ENCODE measurements at regions not wholly inside any gene's neighbourhood (a gene's known extent, or its start where the extent isn't known, plus 50 kb on each side); places are given as distances from the start of the nearest gene placed in this dataset.

GRCh38 chr2:16208241-16208797 is 268.0 kb downstream of the MYCN start:
- Histone ChIP-seq H3K9me3 (no peaks in the 10 kb centered on the region), H2AFZ (ENCODE audit: low read depth) (no peak overlapping the region), H3K9me2 (no peaks in the 10 kb centered on the region), H3K9ac (no peak overlapping the region), H4K20me1 (ENCODE audit: insufficient read depth) (no peaks in the 10 kb centered on the region), H3K27ac (ENCODE audit: low read depth in 2 of 2, low read length in 1 of 2) (no peak overlapping the region), H3K4me2 (no peak overlapping the region), H3K4me1 (ENCODE audit: control insufficient read depth in 1 of 2, insufficient read depth in 2 of 2, low read depth in 1 of 2, low read length in 1 of 2) (no peaks in the 10 kb centered on the region), H3K79me2 (ENCODE audit: insufficient read depth) (no peaks in the 10 kb centered on the region), H3F3A (replicated peaks; ENCODE audit: insufficient read depth) (no peaks in the 10 kb centered on the region), H3K27me3 (ENCODE audit: insufficient read depth) (no peaks in the 10 kb centered on the region), H3K4me3 (ENCODE audit: low read depth in 2 of 2, low read length in 1 of 2) (no peak overlapping the region), H3K36me3 (replicated peaks in 1 of 2; ENCODE audit: control insufficient read depth in 1 of 2, insufficient read depth in 2 of 2, low read length in 1 of 2) (no peaks in the 10 kb centered on the region)
- ChIA-PET POLR2A (no interaction called here), CTCF (interaction anchor here (0.7 to 1.1 kb wide), 2 partner anchors 10 to 11 kb away, joined by 3 read pairs; no protein-coding TSS in a partner anchor)
- TF ChIP-seq REST (IDR thresholded peaks at IDR 0.05; ENCODE audit: low read depth, low read length) (no peak), YY1 (IDR thresholded peaks at IDR 0.05; ENCODE audit: low read depth) (no peak)
- 9% methylated on average over 6 of the region's 6 CpGs for WGBS (ENCODE audit: low lambda C conversion rate)
- DNase-seq = no peak

- H3K4me2 ChIP-seq = no peak overlapping the region
- H3K4me1 ChIP-seq (ENCODE audit: control insufficient read depth in 1 of 2, insufficient read depth in 2 of 2, low read depth in 1 of 2, low read length in 1 of 2) = peaks cover 0 to under 1% of the 10 kb centered on the region in 2 experiments; a peak in 1 of 4 replicates
- H3K9me2 ChIP-seq = no peaks in the 10 kb centered on the region
- DNase-seq = no peak
- H3K79me2 ChIP-seq (ENCODE audit: insufficient read depth) = no peaks in the 10 kb centered on the region
- no peak for TF ChIP-seq PBX3 (IDR thresholded peaks at IDR 0.05)
- no peak for TF ChIP-seq MAX (IDR thresholded peaks at IDR 0.05; ENCODE audit: low read depth)
- TF ChIP-seq EP300 (IDR thresholded peaks at IDR 0.05; ENCODE audit: borderline replicate concordance in 1 of 2, low read depth in 1 of 2, low read length in 1 of 2) = no peak
- no peak for TF ChIP-seq EZH2phosphoT487 (IDR thresholded peaks at IDR 0.05; ENCODE audit: borderline replicate concordance, low read depth)
- TF ChIP-seq FOXM1 (IDR thresholded peaks at IDR 0.05; ENCODE audit: low read depth) = no peak
- no peak for TF ChIP-seq JUND (IDR thresholded peaks at IDR 0.05)
- no peak for TF ChIP-seq MEF2A (IDR thresholded peaks at IDR 0.05; ENCODE audit: borderline replicate concordance, low read depth)
- TF ChIP-seq SIN3A (IDR thresholded peaks at IDR 0.05; ENCODE audit: borderline replicate concordance, low read depth, low read length) = no peak
- no peaks in the 10 kb centered on the region for H3F3A ChIP-seq (replicated peaks; ENCODE audit: insufficient read depth)
- no peak overlapping the region for H3K9ac ChIP-seq
- 6% methylated on average over 2 of the region's 2 CpGs for WGBS (ENCODE audit: low lambda C conversion rate)
- no peaks in the 10 kb centered on the region for H4K20me1 ChIP-seq (ENCODE audit: insufficient read depth)
- ChIA-PET CTCF (no interaction called here), POLR2A (no interaction called here)
- no peak overlapping the region for H3K27ac ChIP-seq (ENCODE audit: low read depth in 2 of 2, low read length in 1 of 2)
- no peaks in the 10 kb centered on the region for H3K9me3 ChIP-seq
- no peaks in the 10 kb centered on the region for H3K36me3 ChIP-seq (replicated peaks in 1 of 2; ENCODE audit: control insufficient read depth in 1 of 2, insufficient read depth in 2 of 2, low read length in 1 of 2)
- no peaks in the 10 kb centered on the region for H3K27me3 ChIP-seq (ENCODE audit: insufficient read depth)
- no peak overlapping the region for H2AFZ ChIP-seq (ENCODE audit: low read depth)
- H3K4me3 ChIP-seq (ENCODE audit: low read depth in 2 of 2, low read length in 1 of 2) = no peak overlapping the region
Measured at GRCh38 chr2:16207611-16208010, 267.3 kb downstream of the MYCN start.
